GM12875 (cell line): ENCODE measurements at regions not wholly inside any gene's neighbourhood (a gene's known extent, or its start where the extent isn't known, plus 50 kb on each side); places are given as distances from the start of the nearest gene placed in this dataset.

Experiments
- H3K4me3 ChIP-seq: one replicate; pipeline ENCODE4 v1.5.1; 2011; ENCODE audit warnings: low read depth, low read length, control low read depth
- TF ChIP-seq, protein P1 (sequence below): IDR thresholded peaks from 2 replicates; pipeline ENCODE4 v1.5.1; 2011; ENCODE audit warnings: low read depth, mild to moderate bottlenecking, control low read depth, inconsistent platforms, low read length, moderate library complexity, borderline replicate concordance; ENCODE audit not compliant: insufficient read depth

GRCh38 chr1:181951213-181951612 lies 110.3 kb downstream of the ZNF648 start:
- TF ChIP-seq, protein P1, sequence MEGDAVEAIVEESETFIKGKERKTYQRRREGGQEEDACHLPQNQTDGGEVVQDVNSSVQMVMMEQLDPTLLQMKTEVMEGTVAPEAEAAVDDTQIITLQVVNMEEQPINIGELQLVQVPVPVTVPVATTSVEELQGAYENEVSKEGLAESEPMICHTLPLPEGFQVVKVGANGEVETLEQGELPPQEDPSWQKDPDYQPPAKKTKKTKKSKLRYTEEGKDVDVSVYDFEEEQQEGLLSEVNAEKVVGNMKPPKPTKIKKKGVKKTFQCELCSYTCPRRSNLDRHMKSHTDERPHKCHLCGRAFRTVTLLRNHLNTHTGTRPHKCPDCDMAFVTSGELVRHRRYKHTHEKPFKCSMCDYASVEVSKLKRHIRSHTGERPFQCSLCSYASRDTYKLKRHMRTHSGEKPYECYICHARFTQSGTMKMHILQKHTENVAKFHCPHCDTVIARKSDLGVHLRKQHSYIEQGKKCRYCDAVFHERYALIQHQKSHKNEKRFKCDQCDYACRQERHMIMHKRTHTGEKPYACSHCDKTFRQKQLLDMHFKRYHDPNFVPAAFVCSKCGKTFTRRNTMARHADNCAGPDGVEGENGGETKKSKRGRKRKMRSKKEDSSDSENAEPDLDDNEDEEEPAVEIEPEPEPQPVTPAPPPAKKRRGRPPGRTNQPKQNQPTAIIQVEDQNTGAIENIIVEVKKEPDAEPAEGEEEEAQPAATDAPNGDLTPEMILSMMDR: no peak
- H3K4me3 ChIP-seq: no peak overlapping the region

GRCh38 chr1:181949500-181949899 lies 112.0 kb downstream of the ZNF648 start:
- H3K4me3 ChIP-seq: no peak overlapping the region

GRCh38 chr1:181948372-181948771 lies 113.1 kb downstream of the ZNF648 start:
- TF ChIP-seq, protein P1: no peak
- H3K4me3 ChIP-seq: no peak overlapping the region

More at GRCh38 chr1:181949500-181949899, 112.0 kb downstream of the ZNF648 start:
- TF ChIP-seq, protein P1: no peak

DNA sequence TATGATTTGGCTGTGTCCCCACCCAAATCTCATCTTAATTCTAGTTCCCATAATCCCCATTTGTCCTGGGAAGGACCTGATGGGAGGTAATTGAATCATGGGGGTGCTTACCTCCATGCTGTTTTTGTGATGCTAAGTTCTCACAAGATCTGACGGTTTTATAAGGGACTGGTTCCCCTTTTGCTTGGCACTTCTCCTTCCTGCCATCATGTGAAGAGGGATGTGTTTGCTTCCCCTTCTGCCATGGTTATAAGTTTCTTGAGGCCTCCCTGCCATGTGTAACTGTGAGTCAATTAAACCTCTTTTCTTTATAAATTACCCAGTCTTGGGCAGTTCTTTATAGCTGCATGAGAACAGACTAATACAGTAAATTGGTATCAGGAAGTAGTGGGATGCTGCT lies 114.1 kb downstream of the ZNF648 start:
- H3K4me3 ChIP-seq: no peak overlapping the region
- TF ChIP-seq, protein P1: no peak

DNA sequence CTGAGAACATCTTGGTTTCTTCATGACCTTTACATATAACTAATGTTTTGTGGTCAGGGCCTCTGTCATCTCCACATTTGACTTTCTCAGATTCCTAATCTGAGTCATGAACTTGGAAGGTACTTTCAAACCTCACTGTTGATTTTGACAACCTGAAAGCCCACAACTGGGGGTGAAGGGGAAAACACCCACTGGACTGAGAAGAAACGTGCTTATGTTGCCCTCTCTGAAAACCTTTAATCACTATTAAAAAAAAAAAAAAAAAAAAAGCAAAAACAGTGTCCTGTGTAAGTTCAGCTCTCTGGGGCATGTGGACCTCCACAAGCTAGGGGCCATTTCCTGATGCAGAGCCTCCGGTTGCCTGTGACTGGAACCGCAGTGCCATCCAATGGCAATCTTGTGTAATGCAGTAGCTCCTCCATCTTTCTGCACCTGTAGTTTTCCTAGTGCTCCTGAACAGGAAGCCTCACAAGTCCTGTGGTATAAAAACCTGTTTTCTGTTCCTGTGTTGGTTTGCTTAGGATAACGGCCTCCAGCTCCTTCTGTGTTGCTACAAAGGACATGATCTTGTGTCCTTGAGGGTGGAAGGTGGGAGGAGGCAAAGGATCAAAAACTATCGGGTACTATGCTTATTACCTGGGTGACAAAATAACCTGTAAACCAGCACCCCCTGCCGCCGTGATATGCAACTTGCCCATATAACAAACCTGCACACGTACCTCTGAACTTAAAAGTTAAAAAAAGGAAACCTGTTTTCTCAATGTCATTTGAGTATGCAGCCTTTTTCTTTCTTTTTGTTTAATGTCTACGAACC lies 124.5 kb downstream of the ZNF648 start:
- TF ChIP-seq, protein P1: peak; percentile 75

GRCh38 chr1:181936269-181936668 lies 125.2 kb downstream of the ZNF648 start:
- TF ChIP-seq, protein P1: no peak
- no peak overlapping the region for H3K4me3 ChIP-seq

More for the DNA sequence above, 124.5 kb downstream of the ZNF648 start:
- no peak overlapping the region for H3K4me3 ChIP-seq

- H3K4me3 ChIP-seq: no peak overlapping the region
- TF ChIP-seq, protein P1: no peak
These were observed 129.6 kb downstream of the ZNF648 start for GRCh38 chr1:181931873-181932272.
